Duodenal mucosa (tissue), 2 donors: ENCODE measurements at regions not wholly inside any gene's neighbourhood (a gene's known extent, or its start where the extent isn't known, plus 50 kb on each side); places are given as distances from the start of the nearest gene placed in this dataset.

Source experiments
- H3K27ac ChIP-seq: one replicate; pipeline ENCODE4 v1.7.0; 2013; ENCODE audit warnings: low read depth, low read length
- H3K27me3 ChIP-seq, 2 donors: one replicate each; pipeline ENCODE4 v1.7.0; 2013; ENCODE audit warnings: low read length in 2 of 2, control low read depth in 1 of 2; ENCODE audit not compliant: insufficient read depth in 2 of 2, control insufficient read depth in 1 of 2
- H3K36me3 ChIP-seq, 2 donors: one replicate each; pipeline ENCODE4 v1.7.0; 2013; ENCODE audit warnings: low read length in 2 of 2, control low read depth in 1 of 2; ENCODE audit not compliant: insufficient read depth in 2 of 2, control insufficient read depth in 1 of 2
- H3K4me1 ChIP-seq, 2 donors: one replicate each; pipeline ENCODE4 v1.7.0; 2013; ENCODE audit warnings: low read length in 2 of 2, control low read depth in 1 of 2; ENCODE audit not compliant: insufficient read depth in 2 of 2, control insufficient read depth in 1 of 2
- H3K4me3 ChIP-seq, 2 donors: one replicate each; pipeline ENCODE4 v1.7.0; 2013; ENCODE audit warnings: low read length in 2 of 2, low read depth in 1 of 2
- H3K9ac ChIP-seq, 2 donors: one replicate each; pipeline ENCODE4 v1.7.0; 2013; ENCODE audit warnings: low read length in 2 of 2, low read depth in 1 of 2
- H3K9me3 ChIP-seq, 2 donors: one replicate each; pipeline ENCODE4 v1.7.0; 2013; ENCODE audit warnings: low read length in 2 of 2, control low read depth in 1 of 2; ENCODE audit not compliant: control insufficient read depth in 1 of 2

GRCh38 chr6:149233056-149233715 is 84.3 kb upstream of the TAB2 start:
- H3K36me3 ChIP-seq, result no peaks in the 10 kb centered on the region
- peaks cover 6 to 17% of the 10 kb centered on the region in 2 donors for H3K4me1 ChIP-seq
- H3K4me3 ChIP-seq, result no peak overlapping the region
- H3K9ac ChIP-seq, result no peak overlapping the region
- no peak overlapping the region for H3K27ac ChIP-seq
- no peaks in the 10 kb centered on the region for H3K9me3 ChIP-seq
- H3K27me3 ChIP-seq, result no peaks in the 10 kb centered on the region

GRCh38 chr6:149234051-149234962 is 83.2 kb upstream of the TAB2 start:
- no peaks in the 10 kb centered on the region for H3K27me3 ChIP-seq
- H3K9me3 ChIP-seq, result no peaks in the 10 kb centered on the region
- H3K27ac ChIP-seq, result no peak overlapping the region
- no peak overlapping the region for H3K9ac ChIP-seq
- H3K36me3 ChIP-seq, result no peaks in the 10 kb centered on the region
- H3K4me1 ChIP-seq, result peaks cover 6 to 17% of the 10 kb centered on the region in 2 donors
- no peak overlapping the region for H3K4me3 ChIP-seq

GRCh38 chr6:149235130-149235561 is 82.4 kb upstream of the TAB2 start:
- no peaks in the 10 kb centered on the region for H3K9me3 ChIP-seq
- peaks cover 6 to 17% of the 10 kb centered on the region in 2 donors for H3K4me1 ChIP-seq
- H3K27me3 ChIP-seq, result no peaks in the 10 kb centered on the region
- H3K36me3 ChIP-seq, result no peaks in the 10 kb centered on the region
- no peak overlapping the region for H3K27ac ChIP-seq
- no peak overlapping the region for H3K9ac ChIP-seq
- H3K4me3 ChIP-seq, result no peak overlapping the region

GRCh38 chr6:149236589-149236988 is 80.9 kb upstream of the TAB2 start:
- Histone ChIP-seq H3K27me3 (no peaks in the 10 kb centered on the region), H3K4me1 (peaks cover 6 to 17% of the 10 kb centered on the region in 2 donors), H3K9me3 (no peaks in the 10 kb centered on the region), H3K4me3 (no peak overlapping the region), H3K27ac (no peak overlapping the region), H3K9ac (no peak overlapping the region), H3K36me3 (no peaks in the 10 kb centered on the region)

GRCh38 chr6:149237464-149237863 is 80.0 kb upstream of the TAB2 start:
- Histone ChIP-seq H3K9me3 (no peaks in the 10 kb centered on the region), H3K4me3 (no peak overlapping the region), H3K4me1 (peaks cover 6 to 17% of the 10 kb centered on the region in 2 donors), H3K27me3 (no peaks in the 10 kb centered on the region), H3K27ac (no peak overlapping the region), H3K9ac (no peak overlapping the region), H3K36me3 (no peaks in the 10 kb centered on the region)

- peaks cover 0 to 6% of the 10 kb centered on the region in 2 donors for H3K4me1 ChIP-seq
- no peaks in the 10 kb centered on the region for H3K9me3 ChIP-seq
- H3K9ac ChIP-seq, result no peak overlapping the region
- no peak overlapping the region for H3K4me3 ChIP-seq
- no peaks in the 10 kb centered on the region for H3K27me3 ChIP-seq
- H3K36me3 ChIP-seq, result no peaks in the 10 kb centered on the region
- no peak overlapping the region for H3K27ac ChIP-seq
Measured at GRCh38 chr6:149239573-149240209, 77.8 kb upstream of the TAB2 start.

GRCh38 chr6:149242883-149243282 is 74.6 kb upstream of the TAB2 start:
- no peak overlapping the region for H3K9ac ChIP-seq
- no peaks in the 10 kb centered on the region for H3K27me3 ChIP-seq
- no peaks in the 10 kb centered on the region for H3K4me1 ChIP-seq
- H3K9me3 ChIP-seq, result no peaks in the 10 kb centered on the region
- no peak overlapping the region for H3K4me3 ChIP-seq
- H3K36me3 ChIP-seq, result no peaks in the 10 kb centered on the region
- no peak overlapping the region for H3K27ac ChIP-seq

- Histone ChIP-seq H3K4me3 (no peak overlapping the region), H3K27me3 (no peaks in the 10 kb centered on the region), H3K36me3 (no peaks in the 10 kb centered on the region), H3K9me3 (no peaks in the 10 kb centered on the region), H3K27ac (no peak overlapping the region), H3K9ac (no peak overlapping the region), H3K4me1 (peaks cover under 1 to 5% of the 10 kb centered on the region in 2 donors)
Measured at GRCh38 chr6:149244105-149244504, 73.4 kb upstream of the TAB2 start.

- Histone ChIP-seq H3K27ac (no peak overlapping the region), H3K9ac (no peak overlapping the region), H3K36me3 (no peaks in the 10 kb centered on the region), H3K9me3 (no peaks in the 10 kb centered on the region), H3K4me1 (peaks cover 3 to 7% of the 10 kb centered on the region in 2 donors), H3K4me3 (peak overlapping the region in 1 of 2 donors; percentile 29), H3K27me3 (no peaks in the 10 kb centered on the region)
Measured at GRCh38 chr6:149246691-149247384, 70.7 kb upstream of the TAB2 start.
